ENCODE measurements at regions not wholly inside any gene's neighbourhood (a gene's known extent, or its start where the extent isn't known, plus 50 kb on each side); places are given as distances from the start of the nearest gene placed in this dataset.

DNA sequence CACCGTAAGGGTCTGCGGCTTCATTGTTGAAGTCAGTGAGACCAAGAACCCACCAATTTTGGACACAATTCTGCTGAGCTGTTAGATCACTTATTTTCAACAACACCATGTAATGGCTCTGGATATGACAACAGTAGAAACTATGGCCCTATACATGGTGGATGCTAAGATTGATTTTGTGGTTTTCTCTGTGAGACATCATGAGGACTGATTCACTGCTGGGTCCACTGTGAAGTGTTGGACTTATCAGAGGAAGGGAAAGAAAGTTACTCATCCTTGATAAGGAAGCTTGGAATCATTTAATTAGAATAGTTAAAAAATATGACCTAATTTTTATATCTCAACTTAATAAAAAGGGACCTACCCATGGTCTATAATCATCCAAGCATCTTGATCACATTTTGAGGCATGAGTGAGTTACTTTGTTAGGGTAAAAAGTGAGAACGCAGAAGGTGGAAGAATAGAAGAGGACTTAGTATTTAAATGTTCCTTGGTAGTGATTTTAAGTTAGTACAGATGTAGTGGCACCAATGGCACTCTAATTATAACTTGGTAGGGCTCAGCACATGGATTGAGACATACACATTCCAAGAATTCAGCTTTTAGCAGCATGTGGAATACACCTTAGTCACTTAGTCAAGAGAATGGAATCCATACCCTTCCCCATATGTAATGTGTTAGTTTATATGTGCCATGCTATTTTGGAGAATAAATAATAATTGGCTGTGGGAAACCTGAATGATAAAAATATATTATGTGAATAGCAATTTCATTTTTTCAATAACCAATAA, 123.5 kb upstream of the CD180 start:
- Histone ChIP-seq H3K27me3 (no peaks in the 10 kb centered on the region), H3K9me3 (no peaks in the 10 kb centered on the region), H3K27ac (no peak overlapping the region), H3K9ac (ENCODE audit: low read depth in 2 of 2, low read length in 2 of 2) (no peak overlapping the region), H3K4me3 (no peak overlapping the region), H3K36me3 (no peaks in the 10 kb centered on the region), H3K4me1 (no peaks in the 10 kb centered on the region)
- TF ChIP-seq, protein P1, sequence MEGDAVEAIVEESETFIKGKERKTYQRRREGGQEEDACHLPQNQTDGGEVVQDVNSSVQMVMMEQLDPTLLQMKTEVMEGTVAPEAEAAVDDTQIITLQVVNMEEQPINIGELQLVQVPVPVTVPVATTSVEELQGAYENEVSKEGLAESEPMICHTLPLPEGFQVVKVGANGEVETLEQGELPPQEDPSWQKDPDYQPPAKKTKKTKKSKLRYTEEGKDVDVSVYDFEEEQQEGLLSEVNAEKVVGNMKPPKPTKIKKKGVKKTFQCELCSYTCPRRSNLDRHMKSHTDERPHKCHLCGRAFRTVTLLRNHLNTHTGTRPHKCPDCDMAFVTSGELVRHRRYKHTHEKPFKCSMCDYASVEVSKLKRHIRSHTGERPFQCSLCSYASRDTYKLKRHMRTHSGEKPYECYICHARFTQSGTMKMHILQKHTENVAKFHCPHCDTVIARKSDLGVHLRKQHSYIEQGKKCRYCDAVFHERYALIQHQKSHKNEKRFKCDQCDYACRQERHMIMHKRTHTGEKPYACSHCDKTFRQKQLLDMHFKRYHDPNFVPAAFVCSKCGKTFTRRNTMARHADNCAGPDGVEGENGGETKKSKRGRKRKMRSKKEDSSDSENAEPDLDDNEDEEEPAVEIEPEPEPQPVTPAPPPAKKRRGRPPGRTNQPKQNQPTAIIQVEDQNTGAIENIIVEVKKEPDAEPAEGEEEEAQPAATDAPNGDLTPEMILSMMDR (IDR thresholded peaks at IDR 0.05) = no peak
- DNase-seq = no peak
- intact Hi-C loops (cut with DNase I) = no loop called here

- Histone ChIP-seq H3K27me3 (no peaks in the 10 kb centered on the region), H3K9me3 (no peaks in the 10 kb centered on the region), H3K27ac (no peak overlapping the region), H3K9ac (ENCODE audit: low read depth in 2 of 2, low read length in 2 of 2) (no peak overlapping the region), H3K4me1 (no peaks in the 10 kb centered on the region), H3K36me3 (no peaks in the 10 kb centered on the region), H3K4me3 (no peak overlapping the region)
- intact Hi-C loops (cut with DNase I) = no loop called here
- DNase-seq = no peak
- TF ChIP-seq, protein P1 (IDR thresholded peaks at IDR 0.05) = no peak
Measured at GRCh38 chr5:67318746-67319145, 122.1 kb upstream of the CD180 start.

DNA sequence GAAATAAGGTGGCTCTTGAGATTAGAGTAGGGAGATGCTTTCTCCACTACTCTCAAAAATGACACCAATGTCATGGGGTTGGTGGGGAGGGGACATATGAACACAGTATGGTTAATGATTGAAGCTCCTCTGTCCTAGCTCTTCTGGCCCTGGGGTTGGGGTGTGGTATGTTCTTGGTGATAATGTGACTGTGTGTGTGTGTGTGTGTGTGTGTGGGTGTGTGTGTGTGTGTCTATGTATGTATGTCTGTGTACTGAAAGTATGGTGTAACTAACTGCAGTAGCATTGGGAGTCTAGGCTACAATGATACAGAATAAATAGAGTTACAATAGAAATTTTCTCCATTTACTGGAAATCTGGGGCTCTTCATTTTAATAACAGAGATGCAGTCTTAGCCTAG, 121.0 kb upstream of the CD180 start:
- Histone ChIP-seq H3K9ac (ENCODE audit: low read depth in 2 of 2, low read length in 2 of 2) (no peak overlapping the region), H3K4me1 (no peaks in the 10 kb centered on the region), H3K36me3 (no peaks in the 10 kb centered on the region), H3K27me3 (no peaks in the 10 kb centered on the region), H3K4me3 (no peak overlapping the region), H3K27ac (no peak overlapping the region), H3K9me3 (no peaks in the 10 kb centered on the region)
- intact Hi-C loops (cut with DNase I) = no loop called here
- DNase-seq = no peak
- TF ChIP-seq, protein P1 (IDR thresholded peaks at IDR 0.05) = no peak

DNA sequence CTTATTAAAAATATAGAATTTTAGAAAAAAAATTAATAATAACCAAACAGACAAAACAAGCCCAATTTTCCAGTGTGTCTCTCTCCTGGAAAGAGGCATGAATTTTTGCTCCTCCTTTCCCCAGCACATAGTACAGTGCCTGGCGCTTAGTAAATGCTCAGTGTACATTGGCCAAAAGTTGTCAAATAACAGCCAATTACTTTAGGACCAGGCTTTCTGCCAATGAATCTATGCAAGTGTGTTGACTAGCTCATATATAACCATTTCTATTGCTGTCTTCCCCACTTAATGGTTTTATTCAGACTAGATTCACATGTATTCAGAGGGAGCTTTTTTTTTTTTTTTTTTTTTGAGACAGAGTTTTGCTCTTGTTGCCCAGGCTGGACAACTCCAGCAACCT, 120.1 kb upstream of the CD180 start:
- intact Hi-C loops (cut with DNase I) = no loop called here
- TF ChIP-seq, protein P1 (IDR thresholded peaks at IDR 0.05) = no peak
- Histone ChIP-seq H3K4me3 (no peak overlapping the region), H3K4me1 (no peaks in the 10 kb centered on the region), H3K27me3 (no peaks in the 10 kb centered on the region), H3K9me3 (no peaks in the 10 kb centered on the region), H3K36me3 (no peaks in the 10 kb centered on the region), H3K27ac (no peak overlapping the region), H3K9ac (ENCODE audit: low read depth in 2 of 2, low read length in 2 of 2) (no peak overlapping the region)
- DNase-seq = no peak

GRCh38 chr5:67315082-67315989, 118.7 kb upstream of the CD180 start:
- TF ChIP-seq, protein P1 (IDR thresholded peaks at IDR 0.05) = no peak
- H3K9ac ChIP-seq (ENCODE audit: low read depth in 2 of 2, low read length in 2 of 2) = no peak overlapping the region
- no peak overlapping the region for H3K4me3 ChIP-seq
- no peaks in the 10 kb centered on the region for H3K9me3 ChIP-seq
- DNase-seq = no peak
- no peaks in the 10 kb centered on the region for H3K36me3 ChIP-seq
- intact Hi-C loops (cut with DNase I) = no loop called here
- H3K4me1 ChIP-seq = no peaks in the 10 kb centered on the region
- no peak overlapping the region for H3K27ac ChIP-seq
- H3K27me3 ChIP-seq = no peaks in the 10 kb centered on the region
